Breast epithelium (tissue), 4 donors: ENCODE measurements at regions not wholly inside any gene's neighbourhood (a gene's known extent, or its start where the extent isn't known, plus 50 kb on each side); places are given as distances from the start of the nearest gene placed in this dataset.

Source experiments
- DNase-seq, 2 donors: peaks; one replicate each; pipeline ENCODE4 v3.0.0-alpha.2; 2019; ENCODE audit warnings: low spot score in 2 of 2
- H3K27ac ChIP-seq, 2 donors: fragments of 200-600 bp; sonication (generic) in 1 of 2; one replicate each; pipeline ENCODE4 v1.5.1; 2016 to 2019; ENCODE audit warnings: mild to moderate bottlenecking in 1 of 2
- H3K27me3 ChIP-seq, 2 donors: fragments of 200-600 bp; sonication (generic) in 1 of 2; one replicate each; pipeline versions ENCODE4 v1.5.1 to v1.6.0; 2017 to 2019; ENCODE audit warnings: control low read depth in 1 of 2, mild to moderate bottlenecking in 1 of 2
- H3K36me3 ChIP-seq: fragments of 200-600 bp; one replicate; pipeline ENCODE4 v1.5.1; 2019
- H3K4me1 ChIP-seq, 2 donors: fragments of 200-600 bp; sonication (generic); one replicate each; pipeline ENCODE4 v1.5.1; 2016 to 2019; ENCODE audit warnings: control low read depth in 1 of 2
- H3K4me3 ChIP-seq, 3 donors: fragments of 200-600 bp; sonication (generic); 1 replicate in 2 of 3; 2 replicates in 1 of 3; pipeline ENCODE4 v1.5.1; 2016 to 2019; ENCODE audit warnings: mild to moderate bottlenecking in 3 of 3, moderate library complexity in 2 of 3
- H3K9me3 ChIP-seq, 2 donors: fragments of 200-600 bp; sonication (generic) in 1 of 2; one replicate each; pipeline ENCODE4 v1.5.1; 2016 to 2019; ENCODE audit warnings: control low read depth in 1 of 2
- POLR2A ChIP-seq: fragments of 450-650 bp; IDR thresholded peaks from one replicate; pipeline ENCODE4 v1.6.1; 2016; ENCODE audit warnings: antibody characterized with exemption, mild to moderate bottlenecking, moderate library complexity
- POLR2AphosphoS5 ChIP-seq, 3 donors: sonication (generic); formaldehyde crosslinking; IDR thresholded peaks; one replicate each; pipeline ENCODE4 v1.6.1; 2017; ENCODE audit warnings: antibody characterized with exemption in 3 of 3
- intact Hi-C: fragments of 100-400 bp; cut with DNase I; formaldehyde crosslinking; loops from one replicate; pipeline ENCODE4 v1.15.1; 2023; ENCODE audit warnings: low total_unique reads
- TF ChIP-seq, protein P1 (sequence below), 3 donors: fragments of 450-650 bp; IDR thresholded peaks; one replicate each; pipeline ENCODE4 v1.5.1; 2016 to 2017; ENCODE audit warnings: antibody characterized with exemption in 3 of 3, mild to moderate bottlenecking in 3 of 3, moderate library complexity in 3 of 3

DNA sequence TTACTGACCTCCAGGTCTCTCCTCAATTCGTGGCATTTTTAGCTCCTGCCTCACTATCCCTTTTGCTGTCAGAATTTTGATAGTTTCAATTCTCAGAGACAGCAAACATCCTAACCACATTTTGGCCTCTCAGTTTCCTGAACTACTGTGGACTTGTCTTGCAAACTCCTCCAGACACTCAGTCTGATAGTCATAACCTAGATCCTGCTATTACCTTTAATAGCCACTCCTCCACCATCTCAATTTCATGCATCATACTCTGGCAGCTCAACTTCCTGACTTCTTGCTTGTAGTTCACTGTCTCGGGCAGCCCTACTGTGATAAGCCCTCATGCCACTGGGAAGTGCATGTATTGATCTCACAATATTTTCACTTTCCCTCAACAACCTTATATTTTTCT, 481.8 kb upstream of the CDH18 start:
- no peaks in the 10 kb centered on the region for H3K27me3 ChIP-seq
- H3K4me1 ChIP-seq, result no peaks in the 10 kb centered on the region
- intact Hi-C loops, result no loop called here
- TF ChIP-seq POLR2AphosphoS5 (IDR thresholded peaks at IDR 0.05), result no peak
- TF ChIP-seq POLR2A, result no peak
- TF ChIP-seq, protein P1, sequence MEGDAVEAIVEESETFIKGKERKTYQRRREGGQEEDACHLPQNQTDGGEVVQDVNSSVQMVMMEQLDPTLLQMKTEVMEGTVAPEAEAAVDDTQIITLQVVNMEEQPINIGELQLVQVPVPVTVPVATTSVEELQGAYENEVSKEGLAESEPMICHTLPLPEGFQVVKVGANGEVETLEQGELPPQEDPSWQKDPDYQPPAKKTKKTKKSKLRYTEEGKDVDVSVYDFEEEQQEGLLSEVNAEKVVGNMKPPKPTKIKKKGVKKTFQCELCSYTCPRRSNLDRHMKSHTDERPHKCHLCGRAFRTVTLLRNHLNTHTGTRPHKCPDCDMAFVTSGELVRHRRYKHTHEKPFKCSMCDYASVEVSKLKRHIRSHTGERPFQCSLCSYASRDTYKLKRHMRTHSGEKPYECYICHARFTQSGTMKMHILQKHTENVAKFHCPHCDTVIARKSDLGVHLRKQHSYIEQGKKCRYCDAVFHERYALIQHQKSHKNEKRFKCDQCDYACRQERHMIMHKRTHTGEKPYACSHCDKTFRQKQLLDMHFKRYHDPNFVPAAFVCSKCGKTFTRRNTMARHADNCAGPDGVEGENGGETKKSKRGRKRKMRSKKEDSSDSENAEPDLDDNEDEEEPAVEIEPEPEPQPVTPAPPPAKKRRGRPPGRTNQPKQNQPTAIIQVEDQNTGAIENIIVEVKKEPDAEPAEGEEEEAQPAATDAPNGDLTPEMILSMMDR (IDR thresholded peaks at IDR 0.05), result no peak
- H3K36me3 ChIP-seq, result no peaks in the 10 kb centered on the region
- no peak for DNase-seq
- H3K27ac ChIP-seq, result no peak overlapping the region
- no peaks in the 10 kb centered on the region for H3K9me3 ChIP-seq
- H3K4me3 ChIP-seq, result no peak overlapping the region

DNA sequence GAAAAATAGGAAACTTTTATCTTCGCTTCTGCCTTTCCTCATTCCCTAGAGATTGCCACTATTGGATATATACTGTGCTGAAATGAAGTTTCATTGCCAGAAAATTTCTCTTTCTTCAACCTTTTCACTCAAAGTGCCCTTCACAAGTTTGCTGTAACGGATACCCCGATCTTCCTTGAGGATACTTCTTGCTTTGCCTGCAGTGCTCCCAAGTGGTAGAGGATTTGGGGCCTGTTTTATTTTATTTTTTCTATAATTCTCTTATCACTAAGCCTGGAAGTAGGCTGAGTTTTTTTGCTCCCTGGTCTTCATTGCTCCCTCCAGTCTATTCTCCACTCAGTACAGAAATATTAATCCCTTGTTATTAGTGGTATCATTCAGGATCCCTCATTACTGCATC, 481.4 kb upstream of the CDH18 start:
- Histone ChIP-seq H3K27me3 (no peaks in the 10 kb centered on the region), H3K4me1 (no peaks in the 10 kb centered on the region), H3K9me3 (no peaks in the 10 kb centered on the region), H3K36me3 (no peaks in the 10 kb centered on the region), H3K4me3 (no peak overlapping the region), H3K27ac (no peak overlapping the region)
- TF ChIP-seq, protein P1 (IDR thresholded peaks at IDR 0.05), result no peak
- no peak for TF ChIP-seq POLR2AphosphoS5 (IDR thresholded peaks at IDR 0.05)
- TF ChIP-seq POLR2A, result no peak
- DNase-seq, result no peak
- intact Hi-C loops, result no loop called here

DNA sequence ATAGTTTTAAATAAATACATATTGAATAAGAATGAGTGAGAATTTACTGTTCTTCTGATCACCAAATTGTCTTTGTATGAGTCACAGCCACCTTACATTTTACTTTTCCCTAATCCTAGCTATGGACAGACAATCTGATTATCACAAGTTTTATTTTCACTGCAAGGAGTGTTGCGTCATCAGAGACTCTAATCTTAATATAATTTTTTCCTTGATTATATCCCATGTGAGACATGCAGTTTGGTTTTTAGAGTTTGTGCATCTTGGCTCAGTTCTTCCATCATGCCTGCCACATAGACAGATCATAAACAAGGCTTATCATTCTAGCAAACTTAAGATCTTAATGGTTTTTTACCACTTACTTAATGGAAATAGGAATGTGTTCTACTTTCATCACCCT, 478.5 kb upstream of the CDH18 start:
- intact Hi-C loops, result no loop called here

DNA sequence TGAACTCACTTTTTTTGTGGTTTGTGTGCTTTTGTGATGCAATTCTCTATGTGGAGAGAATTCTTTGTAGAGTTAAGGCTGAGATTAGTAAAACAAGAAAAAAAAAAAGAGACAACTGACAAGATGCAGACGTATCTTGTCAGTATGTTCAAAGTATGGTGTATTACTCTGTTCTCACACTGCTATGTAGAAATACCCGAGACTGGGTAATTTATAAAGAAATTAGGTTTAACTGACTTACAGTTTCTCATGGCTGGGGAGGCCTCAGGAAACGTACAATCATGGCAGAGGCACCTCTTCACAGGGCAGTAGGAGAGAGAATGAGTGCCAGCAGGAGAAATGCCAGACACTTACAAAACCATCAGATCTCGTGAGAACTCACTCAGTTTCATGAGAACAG, 475.2 kb upstream of the CDH18 start:
- no peaks in the 10 kb centered on the region for H3K9me3 ChIP-seq
- H3K36me3 ChIP-seq, result no peaks in the 10 kb centered on the region
- intact Hi-C loops, result no loop called here
- no peak overlapping the region for H3K27ac ChIP-seq
- no peak for DNase-seq
- H3K4me3 ChIP-seq, result no peak overlapping the region
- no peaks in the 10 kb centered on the region for H3K27me3 ChIP-seq
- no peak for TF ChIP-seq POLR2A
- TF ChIP-seq, protein P1 (IDR thresholded peaks at IDR 0.05), result no peak
- no peak for TF ChIP-seq POLR2AphosphoS5 (IDR thresholded peaks at IDR 0.05)
- H3K4me1 ChIP-seq, result no peaks in the 10 kb centered on the region

More for the DNA sequence above, 478.5 kb upstream of the CDH18 start:
- no peak overlapping the region for H3K27ac ChIP-seq
- no peaks in the 10 kb centered on the region for H3K4me1 ChIP-seq
- no peaks in the 10 kb centered on the region for H3K36me3 ChIP-seq
- no peaks in the 10 kb centered on the region for H3K9me3 ChIP-seq
- H3K4me3 ChIP-seq, result no peak overlapping the region
- no peaks in the 10 kb centered on the region for H3K27me3 ChIP-seq
- DNase-seq, result no peak
- no peak for TF ChIP-seq POLR2AphosphoS5 (IDR thresholded peaks at IDR 0.05)
- TF ChIP-seq POLR2A, result no peak
- TF ChIP-seq, protein P1 (IDR thresholded peaks at IDR 0.05), result no peak

DNA sequence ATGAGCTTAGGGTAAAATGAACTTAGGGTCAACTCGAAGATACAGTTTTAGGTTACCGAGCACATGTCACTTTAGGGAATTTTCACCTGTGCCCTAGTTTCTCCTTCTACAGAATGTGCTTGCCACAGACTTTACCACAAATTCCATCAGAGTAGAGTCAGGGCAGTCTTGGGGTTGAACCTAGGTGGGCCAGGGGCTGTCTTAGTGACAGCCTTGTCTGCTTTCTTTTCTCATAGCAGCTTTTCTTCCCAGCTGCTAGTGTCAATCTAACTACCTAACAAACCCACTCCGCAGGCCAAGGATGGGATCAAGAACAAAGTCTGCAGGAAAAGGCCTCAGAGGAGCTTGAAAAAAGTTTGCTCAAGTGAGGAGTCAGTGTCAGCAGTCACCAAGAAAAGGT, 458.1 kb upstream of the CDH18 start:
- intact Hi-C loops, result no loop called here
- DNase-seq, result no peak
- H3K36me3 ChIP-seq, result no peaks in the 10 kb centered on the region
- no peak overlapping the region for H3K27ac ChIP-seq
- H3K9me3 ChIP-seq, result no peaks in the 10 kb centered on the region
- TF ChIP-seq POLR2A (no peak), POLR2AphosphoS5 (IDR thresholded peaks at IDR 0.05) (no peak)
- TF ChIP-seq, protein P1 (IDR thresholded peaks at IDR 0.05), result no peak
- H3K4me1 ChIP-seq, result no peaks in the 10 kb centered on the region
- no peaks in the 10 kb centered on the region for H3K27me3 ChIP-seq
- no peak overlapping the region for H3K4me3 ChIP-seq
